Peyer's patch (tissue), 4 donors: ENCODE measurements at regions not wholly inside any gene's neighbourhood (a gene's known extent, or its start where the extent isn't known, plus 50 kb on each side); places are given as distances from the start of the nearest gene placed in this dataset.

Experiments used
- CTCF ChIP-seq, 6 experiments: fragments of 450-650 bp in 4 of 6; fragments of 200-600 bp in 2 of 6; sonication (generic) in 1 of 6; IDR thresholded peaks; one replicate each; pipeline ENCODE4 v1.5.1; 2017 to 2019; ENCODE audit warnings: antibody characterized with exemption in 6 of 6, mild to moderate bottlenecking in 3 of 6, moderate library complexity in 1 of 6
- POLR2A ChIP-seq, 2 donors: fragments of 450-650 bp; IDR thresholded peaks; one replicate each; pipeline ENCODE4 v1.5.1; 2017; ENCODE audit warnings: antibody characterized with exemption in 2 of 2, mild to moderate bottlenecking in 2 of 2, moderate library complexity in 2 of 2

DNA sequence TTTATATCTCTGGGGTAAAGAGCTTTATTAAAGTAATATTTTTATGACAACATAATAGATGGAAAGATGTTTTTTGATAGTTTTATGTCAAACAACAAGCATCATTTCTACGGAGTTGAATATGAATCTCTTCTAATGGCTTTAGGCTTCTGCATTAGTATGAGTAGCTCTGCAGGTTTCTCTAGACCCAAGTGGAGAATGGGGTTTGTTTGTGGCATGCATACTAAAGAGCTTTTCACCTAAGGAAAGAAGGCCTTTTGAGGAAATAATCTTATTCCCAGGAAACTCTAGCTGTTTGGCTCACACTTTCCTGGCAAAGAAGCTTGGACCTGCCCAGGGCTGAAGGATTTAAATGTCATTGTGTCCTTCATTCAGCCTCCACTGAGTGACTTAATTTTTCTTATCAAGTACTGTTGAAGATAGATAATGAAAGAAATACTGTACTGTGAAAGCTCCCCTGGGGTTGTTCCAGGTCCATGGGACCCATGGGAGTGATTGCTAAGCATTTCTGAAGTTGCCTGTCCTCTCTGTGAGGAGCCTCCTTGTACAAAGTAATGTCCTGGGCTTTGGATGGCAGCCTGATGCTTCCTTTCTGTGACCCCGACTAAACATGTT lies 469.3 kb downstream of the LRIG3 start:
- no peak for TF ChIP-seq CTCF (IDR thresholded peaks at IDR 0.05)
- no peak for TF ChIP-seq POLR2A (IDR thresholded peaks at IDR 0.05)
